Neuronal stem cell (in vitro differentiated cells): ENCODE measurements at regions not wholly inside any gene's neighbourhood (a gene's known extent, or its start where the extent isn't known, plus 50 kb on each side); places are given as distances from the start of the nearest gene placed in this dataset.

Experiments
- DNase-seq: peaks from one replicate; pipeline ENCODE4 v3.0.0-alpha.2; 2013; ENCODE audit warnings: low spot score
- H2AFZ ChIP-seq: one replicate; pipeline ENCODE4 v1.6.1; 2013; ENCODE audit warnings: mild to moderate bottlenecking, low read length, inconsistent platforms
- H2AK5ac ChIP-seq: 2 replicates; pipeline ENCODE4 v1.6.1; 2013; ENCODE audit warnings: low read depth, mild to moderate bottlenecking, inconsistent platforms, low read length, moderate library complexity, mixed read lengths
- H2BK120ac ChIP-seq: 2 replicates; pipeline ENCODE4 v1.6.1; 2013; ENCODE audit warnings: low read depth, mild to moderate bottlenecking, inconsistent platforms, low read length, moderate library complexity, mixed read lengths
- H2BK12ac ChIP-seq: one replicate; pipeline ENCODE4 v1.6.1; 2013; ENCODE audit warnings: low read length, inconsistent platforms
- H2BK15ac ChIP-seq: 2 replicates; pipeline ENCODE4 v1.6.1; 2013; ENCODE audit warnings: mild to moderate bottlenecking, low read length, inconsistent platforms, mixed read lengths
- H2BK5ac ChIP-seq: one replicate; pipeline ENCODE4 v1.6.1; 2013; ENCODE audit warnings: inconsistent platforms, mild to moderate bottlenecking, low read length, moderate library complexity
- H3K14ac ChIP-seq: one replicate; pipeline ENCODE4 v1.6.1; 2013; ENCODE audit warnings: low read length, inconsistent platforms
- H3K18ac ChIP-seq: 2 replicates; pipeline ENCODE4 v1.6.1; 2013; ENCODE audit warnings: low read length, inconsistent platforms
- H3K23ac ChIP-seq: 2 replicates; pipeline ENCODE4 v1.6.1; 2013; ENCODE audit warnings: low read depth, mild to moderate bottlenecking, mixed read lengths, low read length, inconsistent platforms; ENCODE audit not compliant: poor library complexity
- H3K27ac ChIP-seq: replicated peaks from 3 replicates; pipeline ENCODE4 v1.5.1; 2013; ENCODE audit warnings: low read length, inconsistent platforms
- H3K27me3 ChIP-seq, 3 experiments: 2 replicates each; pipeline ENCODE4 v1.6.1; 2013; ENCODE audit warnings: low read length in 3 of 3, mild to moderate bottlenecking in 2 of 3, inconsistent platforms in 1 of 3, low read depth in 1 of 3, mixed read lengths in 1 of 3, moderate library complexity in 1 of 3; ENCODE audit not compliant: control insufficient read depth in 3 of 3, insufficient read depth in 3 of 3
- H3K36me3 ChIP-seq, 2 donors: replicated peaks in 1 of 2; 2 replicates each; pipeline ENCODE4 v1.6.1; 2013; ENCODE audit warnings: low read length in 2 of 2; ENCODE audit not compliant: control insufficient read depth in 2 of 2, insufficient read depth in 2 of 2
- H3K4ac ChIP-seq: 2 replicates; pipeline ENCODE4 v1.6.1; 2013; ENCODE audit warnings: inconsistent platforms, mild to moderate bottlenecking, low read length, moderate library complexity
- H3K4me1 ChIP-seq, 2 donors: 1 replicate in 1 of 2; 2 replicates in 1 of 2; pipeline ENCODE4 v1.6.1; 2013; ENCODE audit warnings: low read length in 2 of 2, low read depth in 1 of 2; ENCODE audit not compliant: control insufficient read depth in 2 of 2, insufficient read depth in 1 of 2
- H3K4me2 ChIP-seq: one replicate; pipeline ENCODE4 v1.6.1; 2013; ENCODE audit warnings: mild to moderate bottlenecking, low read length, inconsistent platforms; ENCODE audit not compliant: insufficient read depth, poor library complexity, severe bottlenecking
- H3K4me3 ChIP-seq, 2 donors: 2 replicates each; pipeline ENCODE4 v1.5.1; 2013; ENCODE audit warnings: low read length in 2 of 2, mild to moderate bottlenecking in 2 of 2, inconsistent platforms in 1 of 2, moderate library complexity in 1 of 2
- H3K79me1 ChIP-seq: one replicate; pipeline ENCODE4 v1.6.1; 2013; ENCODE audit warnings: low read depth, mild to moderate bottlenecking, inconsistent platforms, low read length, moderate library complexity
- H3K9ac ChIP-seq: one replicate; pipeline ENCODE4 v1.6.1; 2013; ENCODE audit warnings: mild to moderate bottlenecking, low read depth, low read length, inconsistent platforms; ENCODE audit not compliant: poor library complexity
- H3K9me3 ChIP-seq, 2 donors: replicated peaks in 1 of 2; 2 replicates each; pipeline versions ENCODE3 to v1.6.1; 2013; ENCODE audit warnings: low read length in 2 of 2, mild to moderate bottlenecking in 2 of 2, inconsistent platforms in 1 of 2, low read depth in 1 of 2, mixed read lengths in 1 of 2, moderate library complexity in 1 of 2; ENCODE audit not compliant: control insufficient read depth in 2 of 2, insufficient read depth in 1 of 2
- H4K8ac ChIP-seq: one replicate; pipeline ENCODE4 v1.6.1; 2013; ENCODE audit warnings: low read depth, mild to moderate bottlenecking, inconsistent platforms, low read length, moderate library complexity
- H4K91ac ChIP-seq: one replicate; pipeline ENCODE4 v1.6.1; 2013; ENCODE audit warnings: low read length, low read depth, mild to moderate bottlenecking, inconsistent platforms; ENCODE audit not compliant: poor library complexity
- WGBS, 2 donors: extraction: QIAGEN DNeasy Blood & Tissue Kit; methylation state at CpG; one replicate each; pipeline ENCODE4 v1.1.7; 2013; ENCODE audit warnings: missing lambda C conversion rate in 2 of 2, mixed read lengths in 1 of 2; ENCODE audit not compliant: insufficient read length in 2 of 2, insufficient replicate concordance in 1 of 2; ENCODE audit errors: extremely low coverage in 2 of 2; 5-methylcytosine and 5-hydroxymethylcytosine counted together

DNA sequence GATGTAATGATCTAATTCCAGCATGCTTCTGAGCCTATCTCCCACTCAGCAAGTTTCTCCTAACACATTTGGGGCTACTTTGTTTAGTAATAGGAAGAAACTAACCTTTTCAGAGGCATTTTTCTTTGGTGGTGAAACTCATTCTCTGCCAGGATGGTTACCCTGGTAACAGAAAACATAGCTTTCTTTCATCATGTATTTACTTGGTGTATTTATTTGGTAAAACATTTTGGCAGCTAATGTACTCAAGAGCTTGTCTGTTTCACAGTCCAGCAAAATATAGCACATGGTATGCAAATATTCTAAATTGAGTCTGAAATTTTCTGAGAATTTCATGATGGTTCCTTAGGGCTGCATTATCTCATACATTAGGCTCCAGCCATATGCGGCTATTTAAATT lies 100.0 kb downstream of the SLC35B3 start:
- no CpG with 5 or more reads among the region's 1 CpG for WGBS, 2 donors
- Histone ChIP-seq H4K91ac (no peak overlapping the region), H2BK15ac (no peak overlapping the region), H2BK120ac (no peak overlapping the region), H3K18ac (no peak overlapping the region), H3K27me3 (no peaks in the 10 kb centered on the region), H3K9ac (no peak overlapping the region), H2AK5ac (no peak overlapping the region), H3K27ac (no peak overlapping the region), H3K4ac (no peak overlapping the region), H3K23ac (no peak overlapping the region), H3K79me1 (no peaks in the 10 kb centered on the region), H2BK12ac (no peak overlapping the region), H3K14ac (no peak overlapping the region), H2BK5ac (no peak overlapping the region), H2AFZ (no peak overlapping the region), H3K4me1 (peaks cover 0 to 2% of the 10 kb centered on the region in 2 donors), H3K4me3 (no peak overlapping the region), H3K36me3 (no peaks in the 10 kb centered on the region), H3K4me2 (no peak overlapping the region), H4K8ac (no peak overlapping the region), H3K9me3 (no peaks in the 10 kb centered on the region)
- DNase-seq = no peak

DNA sequence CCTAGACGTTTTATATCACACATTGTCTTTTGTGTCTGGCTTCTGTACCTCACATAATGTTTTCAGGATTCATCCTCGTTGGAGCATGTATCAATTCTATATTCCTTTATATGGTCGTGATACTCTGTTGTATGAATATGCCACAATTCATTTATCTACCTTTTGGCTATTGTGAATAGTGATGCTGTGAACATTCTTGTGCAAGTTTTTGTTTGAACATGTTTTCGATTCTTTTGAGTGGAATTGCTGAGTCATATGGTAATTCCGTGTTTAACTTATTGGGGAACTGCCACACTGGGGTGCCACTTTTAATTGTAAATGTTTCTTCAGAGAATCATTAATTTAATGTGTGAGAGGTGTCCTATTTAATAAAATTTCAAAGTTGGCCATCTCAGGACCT lies 101.2 kb downstream of the SLC35B3 start:
- no peak overlapping the region for H3K18ac ChIP-seq
- no CpG with 5 or more reads among the region's 5 CpGs for WGBS, 2 donors
- H3K4me3 ChIP-seq = no peak overlapping the region
- H3K4me2 ChIP-seq = no peak overlapping the region
- H4K8ac ChIP-seq = no peak overlapping the region
- no peaks in the 10 kb centered on the region for H3K36me3 ChIP-seq
- no peaks in the 10 kb centered on the region for H3K79me1 ChIP-seq
- no peaks in the 10 kb centered on the region for H3K27me3 ChIP-seq
- no peak overlapping the region for H2AK5ac ChIP-seq
- H3K27ac ChIP-seq = no peak overlapping the region
- peaks cover 0 to 5% of the 10 kb centered on the region in 2 donors for H3K4me1 ChIP-seq
- no peak overlapping the region for H2BK120ac ChIP-seq
- H2AFZ ChIP-seq = no peak overlapping the region
- H3K4ac ChIP-seq = no peak overlapping the region
- DNase-seq = no peak
- no peaks in the 10 kb centered on the region for H3K9me3 ChIP-seq
- no peak overlapping the region for H4K91ac ChIP-seq
- H3K23ac ChIP-seq = no peak overlapping the region
- H2BK5ac ChIP-seq = no peak overlapping the region
- no peak overlapping the region for H3K9ac ChIP-seq
- no peak overlapping the region for H2BK15ac ChIP-seq
- H2BK12ac ChIP-seq = no peak overlapping the region
- H3K14ac ChIP-seq = no peak overlapping the region

DNA sequence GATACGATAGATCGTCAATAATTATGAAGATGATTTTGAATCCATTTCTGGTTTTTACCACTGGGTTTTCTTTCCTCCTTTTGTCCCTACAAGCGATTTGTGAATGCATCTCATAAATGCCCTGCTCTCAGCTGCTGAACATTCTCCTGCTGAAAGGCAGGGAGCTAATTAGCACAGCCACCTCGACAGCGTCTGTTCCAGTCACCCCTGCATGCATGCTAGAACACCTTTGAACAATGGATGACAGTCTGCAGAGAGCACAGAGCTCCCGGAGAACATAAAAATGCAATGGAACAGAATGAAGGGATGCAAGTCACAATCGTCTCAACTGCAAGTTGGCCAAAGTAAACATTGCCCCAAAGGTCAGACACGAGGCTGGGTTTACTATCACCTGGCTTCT lies 105.8 kb downstream of the SLC35B3 start:
- Histone ChIP-seq H3K4me3 (no peak overlapping the region), H3K18ac (no peak overlapping the region), H3K4me1 (peaks cover 0 to 3% of the 10 kb centered on the region in 2 donors), H2AK5ac (no peak overlapping the region), H2AFZ (no peak overlapping the region), H3K36me3 (no peaks in the 10 kb centered on the region), H4K91ac (no peak overlapping the region), H3K27ac (no peak overlapping the region), H3K9me3 (no peaks in the 10 kb centered on the region), H4K8ac (no peak overlapping the region), H3K23ac (no peak overlapping the region), H3K4me2 (no peak overlapping the region), H3K79me1 (no peaks in the 10 kb centered on the region), H3K14ac (no peak overlapping the region), H2BK120ac (no peak overlapping the region), H2BK15ac (no peak overlapping the region), H3K4ac (no peak overlapping the region), H3K9ac (no peak overlapping the region), H3K27me3 (no peaks in the 10 kb centered on the region), H2BK5ac (no peak overlapping the region), H2BK12ac (no peak overlapping the region)
- no CpG with 5 or more reads among the region's 8 CpGs for WGBS, 2 donors
- peak; percentile 26 for DNase-seq

DNA sequence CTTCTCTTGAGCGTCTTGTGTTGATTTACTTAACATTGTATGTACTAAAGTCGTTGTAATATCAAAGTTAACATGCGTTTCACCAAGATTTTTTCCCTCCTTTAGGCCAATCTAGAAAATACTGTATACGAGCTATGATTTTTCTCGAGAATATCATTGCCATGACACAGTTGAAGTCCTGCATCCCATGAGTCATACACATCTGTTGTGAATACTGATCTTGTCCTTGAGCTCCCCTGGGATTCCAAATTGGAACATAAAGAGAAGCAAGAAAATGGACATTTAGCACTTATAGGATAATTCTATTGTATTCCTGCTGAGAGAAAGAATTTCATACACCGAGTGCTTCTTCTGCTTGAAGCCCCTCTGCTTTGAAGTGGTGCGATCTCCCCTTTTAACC lies 109.6 kb downstream of the SLC35B3 start:
- Histone ChIP-seq H2BK15ac (no peak overlapping the region), H4K8ac (no peak overlapping the region), H3K23ac (no peak overlapping the region), H2AFZ (no peak overlapping the region), H2AK5ac (no peak overlapping the region), H4K91ac (no peak overlapping the region), H3K18ac (no peak overlapping the region), H3K9ac (no peak overlapping the region), H3K9me3 (no peaks in the 10 kb centered on the region), H3K27ac (no peak overlapping the region), H2BK120ac (no peak overlapping the region), H3K79me1 (no peaks in the 10 kb centered on the region), H2BK12ac (no peak overlapping the region), H3K4me1 (peaks cover 0 to 3% of the 10 kb centered on the region in 2 donors), H3K4me2 (no peak overlapping the region), H3K4me3 (no peak overlapping the region), H3K27me3 (peaks cover 0 to 5% (median 0%) of the 10 kb centered on the region in 3 experiments), H3K14ac (no peak overlapping the region), H2BK5ac (no peak overlapping the region), H3K4ac (no peak overlapping the region), H3K36me3 (no peaks in the 10 kb centered on the region)
- no peak for DNase-seq
- WGBS, 2 donors = no CpG with 5 or more reads among the region's 7 CpGs
